ENCODE measurements at regions not wholly inside any gene's neighbourhood (a gene's known extent, or its start where the extent isn't known, plus 50 kb on each side); places are given as distances from the start of the nearest gene placed in this dataset.
"Not testable (repeated sequence)": the region's sequence is repeated elsewhere in the genome, so short reads cannot be mapped to it uniquely, and the experiment has no call there.

DNA sequence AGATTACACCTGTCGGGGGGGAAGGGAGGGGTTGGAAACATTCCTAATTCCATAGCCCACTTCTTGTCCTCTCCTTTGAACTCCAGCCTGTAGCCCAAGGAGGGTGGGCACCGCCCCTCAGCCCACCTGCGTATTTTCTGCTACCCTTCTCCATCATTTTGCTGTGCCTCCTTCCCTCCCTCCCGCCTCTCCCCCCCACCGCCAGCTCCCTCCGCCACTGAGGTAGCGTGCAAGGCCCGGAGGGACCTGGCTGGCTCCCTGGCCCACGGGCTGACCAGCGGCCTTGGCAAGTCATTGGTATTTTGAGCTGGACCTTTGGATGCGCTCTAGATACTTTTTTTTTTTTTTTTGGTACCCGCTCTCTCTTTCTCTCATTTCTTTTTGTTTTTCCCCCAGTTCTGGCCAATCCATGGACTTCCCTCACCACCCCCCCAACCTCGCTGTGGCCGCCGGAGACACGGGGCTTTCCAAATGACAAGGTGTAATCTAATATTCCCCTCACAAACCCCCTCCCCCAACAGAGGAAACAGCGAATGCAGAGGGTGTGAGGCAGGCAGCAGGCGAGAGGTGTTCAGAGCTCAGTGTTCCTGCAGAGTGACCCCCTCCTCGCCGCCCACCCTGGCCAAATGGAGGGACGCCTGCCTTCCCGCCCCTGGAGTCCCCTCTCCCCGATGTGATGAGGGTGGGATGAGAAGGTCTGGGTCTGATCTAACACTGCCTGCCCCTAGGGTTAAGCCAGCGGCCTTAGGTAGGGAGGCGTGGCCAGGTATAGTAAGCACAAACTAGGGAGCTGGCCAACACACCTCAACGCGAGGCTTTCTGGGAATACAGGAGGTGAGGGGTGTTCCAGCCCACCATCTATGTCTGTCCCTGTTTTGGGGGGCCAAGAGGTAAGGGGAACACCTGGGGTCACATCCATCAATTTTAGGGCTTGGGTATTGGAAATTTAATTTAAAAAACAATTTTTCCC lies 89.2 kb downstream of the PTPRS start:
- Histone ChIP-seq H3K36me3 (ENCODE audit: control insufficient read depth in 3 of 3, insufficient read depth in 3 of 3, low read length in 3 of 3) (peaks cover 11 to 17% (median 15%) of the 10 kb centered on the region in 3 donors), H3K4me3 (ENCODE audit: low read length in 3 of 3) (no peak overlapping the region), H3K27me3 (ENCODE audit: control insufficient read depth in 3 of 3, insufficient read depth in 3 of 3, low read length in 3 of 3) (no peaks in the 10 kb centered on the region), H3K4me1 (ENCODE audit: control insufficient read depth in 3 of 3, insufficient read depth in 3 of 3, low read length in 3 of 3) (no peaks in the 10 kb centered on the region), H3K9ac (ENCODE audit: low read depth in 1 of 3, low read length in 3 of 3) (no peak overlapping the region), H3K9me3 (ENCODE audit: control insufficient read depth in 3 of 3, low read length in 3 of 3) (peaks cover 3 to 9% (median 8%) of the 10 kb centered on the region in 3 donors), H3K27ac (ENCODE audit: low read depth, low read length) (no peak overlapping the region)

DNA sequence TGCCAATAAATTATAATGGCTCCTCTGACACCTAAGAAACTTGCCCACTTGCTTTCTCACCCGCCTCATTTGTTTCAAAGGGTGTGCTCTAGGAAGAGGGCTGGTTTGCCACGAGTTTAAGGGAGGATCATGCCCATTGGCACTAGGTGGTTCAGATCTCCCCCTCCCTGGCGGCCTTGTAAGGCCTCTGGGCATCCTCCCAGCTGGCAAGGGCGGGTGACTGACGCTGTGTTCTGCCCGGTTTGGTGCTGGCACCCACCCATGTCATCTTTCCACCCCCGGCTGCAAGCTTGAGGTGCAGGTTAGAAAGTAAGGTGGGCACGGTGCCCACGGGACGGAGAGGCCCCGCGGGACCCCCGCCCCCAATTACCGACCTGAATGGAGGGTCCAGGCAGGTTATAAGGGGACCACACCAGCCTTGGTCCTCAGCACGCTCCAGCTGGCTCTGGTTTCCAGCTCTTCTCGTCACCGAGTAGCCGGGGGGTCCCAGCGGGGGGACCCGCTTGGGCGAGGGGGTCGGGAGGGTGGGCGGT lies 90.4 kb downstream of the PTPRS start:
- H3K4me3 ChIP-seq (ENCODE audit: low read length in 3 of 3), result no peak overlapping the region
- no peaks in the 10 kb centered on the region for H3K4me1 ChIP-seq (ENCODE audit: control insufficient read depth in 3 of 3, insufficient read depth in 3 of 3, low read length in 3 of 3)
- no peak overlapping the region for H3K9ac ChIP-seq (ENCODE audit: low read depth in 1 of 3, low read length in 3 of 3)
- peaks cover 10 to 15% (median 11%) of the 10 kb centered on the region in 3 donors for H3K36me3 ChIP-seq (ENCODE audit: control insufficient read depth in 3 of 3, insufficient read depth in 3 of 3, low read length in 3 of 3)
- peaks cover 3 to 8% (median 5%) of the 10 kb centered on the region in 3 donors for H3K9me3 ChIP-seq (ENCODE audit: control insufficient read depth in 3 of 3, low read length in 3 of 3)
- no peaks in the 10 kb centered on the region for H3K27me3 ChIP-seq (ENCODE audit: control insufficient read depth in 3 of 3, insufficient read depth in 3 of 3, low read length in 3 of 3)
- H3K27ac ChIP-seq (ENCODE audit: low read depth, low read length), result no peak overlapping the region

DNA sequence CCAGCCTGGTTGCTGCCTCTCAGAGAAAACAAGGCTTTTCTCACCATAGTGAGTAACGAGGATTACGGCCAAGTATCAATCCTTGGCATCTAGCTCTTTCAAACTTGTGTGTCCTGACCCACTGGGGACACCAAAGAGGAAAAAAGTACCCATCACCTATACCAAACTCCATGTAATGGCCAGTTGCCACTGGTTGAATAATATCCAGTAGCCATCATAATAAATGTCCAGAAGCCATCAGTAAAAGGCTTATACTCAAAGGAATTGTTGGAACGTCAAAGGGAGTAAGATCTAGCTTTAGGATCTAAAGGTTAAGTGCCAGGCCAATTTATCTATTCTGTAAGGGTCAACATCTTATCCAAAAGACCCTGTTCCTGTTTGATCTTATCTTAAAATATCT lies 91.1 kb downstream of the PTPRS start:
- Histone ChIP-seq H3K27me3 (ENCODE audit: control insufficient read depth in 3 of 3, insufficient read depth in 3 of 3, low read length in 3 of 3) (no peaks in the 10 kb centered on the region), H3K27ac (ENCODE audit: low read depth, low read length) (no peak overlapping the region), H3K9ac (ENCODE audit: low read depth in 1 of 3, low read length in 3 of 3) (no peak overlapping the region), H3K4me3 (ENCODE audit: low read length in 3 of 3) (no peak overlapping the region), H3K9me3 (ENCODE audit: control insufficient read depth in 3 of 3, low read length in 3 of 3) (peaks cover 0 to 1% (median 0%) of the 10 kb centered on the region in 3 donors), H3K4me1 (ENCODE audit: control insufficient read depth in 3 of 3, insufficient read depth in 3 of 3, low read length in 3 of 3) (no peaks in the 10 kb centered on the region), H3K36me3 (ENCODE audit: control insufficient read depth in 3 of 3, insufficient read depth in 3 of 3, low read length in 3 of 3) (peaks cover 5 to 8% (median 6%) of the 10 kb centered on the region in 3 donors)

DNA sequence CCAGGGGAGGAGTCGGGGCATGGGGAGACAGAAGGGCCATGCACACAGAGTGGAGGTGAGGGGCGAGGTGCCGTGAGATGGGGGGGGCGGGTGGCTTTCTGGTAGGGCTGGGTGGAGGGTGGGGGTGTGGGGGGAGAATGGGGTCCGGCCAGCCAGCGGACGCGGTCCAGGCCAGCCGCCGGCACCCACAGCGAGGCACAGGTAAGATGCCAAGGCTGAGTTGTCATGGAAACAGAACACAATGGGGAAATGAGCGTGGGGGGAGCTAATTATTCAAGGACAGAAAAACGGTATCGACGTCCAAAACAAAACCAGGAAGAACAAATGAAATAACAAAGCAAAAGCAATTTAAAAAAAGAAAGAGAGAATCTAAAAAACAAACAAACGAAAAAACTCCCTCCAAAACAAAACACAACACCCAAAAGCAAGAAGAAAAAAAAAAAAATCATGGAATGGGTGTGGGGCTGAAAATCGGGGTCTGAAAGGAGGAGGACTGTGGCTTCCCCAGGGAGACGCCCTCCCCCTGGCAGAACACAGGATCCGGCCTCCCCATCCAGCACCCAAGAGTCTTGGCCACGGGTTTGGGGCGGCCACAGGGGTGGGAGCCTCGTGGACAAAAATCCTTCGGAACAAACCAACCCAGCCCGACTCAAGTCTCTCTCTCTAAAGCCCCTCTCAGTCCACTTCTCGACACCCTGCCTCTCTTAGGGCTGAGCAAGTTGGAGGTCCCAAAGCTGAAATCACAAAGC lies 92.5 kb downstream of the PTPRS start:
- Histone ChIP-seq H3K4me1 (ENCODE audit: control insufficient read depth in 3 of 3, insufficient read depth in 3 of 3, low read length in 3 of 3) (no peaks in the 10 kb centered on the region), H3K9me3 (ENCODE audit: control insufficient read depth in 3 of 3, low read length in 3 of 3) (no peaks in the 10 kb centered on the region), H3K4me3 (ENCODE audit: low read length in 3 of 3) (no peak overlapping the region), H3K27ac (ENCODE audit: low read depth, low read length) (no peak overlapping the region), H3K9ac (ENCODE audit: low read depth in 1 of 3, low read length in 3 of 3) (no peak overlapping the region), H3K36me3 (ENCODE audit: control insufficient read depth in 3 of 3, insufficient read depth in 3 of 3, low read length in 3 of 3) (peaks cover 11 to 15% (median 13%) of the 10 kb centered on the region in 3 donors), H3K27me3 (ENCODE audit: control insufficient read depth in 3 of 3, insufficient read depth in 3 of 3, low read length in 3 of 3) (no peaks in the 10 kb centered on the region)

DNA sequence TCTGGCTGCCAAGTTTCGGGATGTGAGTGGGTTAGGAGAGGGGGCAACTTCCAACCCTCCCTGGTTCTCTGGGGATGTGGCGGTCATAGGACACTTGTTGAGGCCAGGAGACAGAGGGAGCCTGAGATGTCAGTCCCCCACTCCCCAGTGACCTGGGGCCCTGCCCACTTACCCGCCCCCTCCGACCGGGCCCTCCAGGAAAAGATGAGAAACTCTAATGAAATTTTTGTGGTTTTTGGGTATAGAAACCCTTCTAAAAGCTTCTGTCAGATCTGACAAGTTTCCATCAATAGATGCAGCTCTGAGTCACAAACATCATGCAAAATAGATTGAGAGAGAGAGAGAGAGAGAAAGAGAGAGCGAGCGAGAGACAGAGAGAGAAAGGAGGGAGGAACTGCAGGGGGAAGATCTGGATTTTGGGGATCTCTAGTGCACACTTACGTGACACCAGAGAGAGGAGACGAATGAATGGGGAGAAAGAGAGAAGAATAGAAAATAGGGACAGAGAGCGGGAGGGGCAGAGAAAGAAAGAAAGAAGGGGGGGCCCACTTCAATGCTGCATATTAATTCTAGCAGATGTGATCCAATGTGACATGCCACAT lies 94.0 kb downstream of the PTPRS start:
- no peaks in the 10 kb centered on the region for H3K4me1 ChIP-seq (ENCODE audit: control insufficient read depth in 3 of 3, insufficient read depth in 3 of 3, low read length in 3 of 3)
- H3K9ac ChIP-seq (ENCODE audit: low read depth in 1 of 3, low read length in 3 of 3), result no peak overlapping the region
- H3K36me3 ChIP-seq (ENCODE audit: control insufficient read depth in 3 of 3, insufficient read depth in 3 of 3, low read length in 3 of 3), result peaks cover 11 to 15% (median 13%) of the 10 kb centered on the region in 3 donors
- no peaks in the 10 kb centered on the region for H3K9me3 ChIP-seq (ENCODE audit: control insufficient read depth in 3 of 3, low read length in 3 of 3)
- H3K4me3 ChIP-seq (ENCODE audit: low read length in 3 of 3), result no peak overlapping the region
- H3K27me3 ChIP-seq (ENCODE audit: control insufficient read depth in 3 of 3, insufficient read depth in 3 of 3, low read length in 3 of 3), result no peaks in the 10 kb centered on the region
- H3K27ac ChIP-seq (ENCODE audit: low read depth, low read length), result no peak overlapping the region

- H3K4me3 ChIP-seq (ENCODE audit: low read length in 3 of 3), result no peak overlapping the region
- no peak overlapping the region for H3K9ac ChIP-seq (ENCODE audit: low read depth in 1 of 3, low read length in 3 of 3)
- no peak overlapping the region for H3K27ac ChIP-seq (ENCODE audit: low read depth, low read length)
- no peaks in the 10 kb centered on the region for H3K9me3 ChIP-seq (ENCODE audit: control insufficient read depth in 3 of 3, low read length in 3 of 3)
- no peaks in the 10 kb centered on the region for H3K4me1 ChIP-seq (ENCODE audit: control insufficient read depth in 3 of 3, insufficient read depth in 3 of 3, low read length in 3 of 3)
- no peaks in the 10 kb centered on the region for H3K27me3 ChIP-seq (ENCODE audit: control insufficient read depth in 3 of 3, insufficient read depth in 3 of 3, low read length in 3 of 3)
- peaks cover 13 to 18% (median 14%) of the 10 kb centered on the region in 3 donors for H3K36me3 ChIP-seq (ENCODE audit: control insufficient read depth in 3 of 3, insufficient read depth in 3 of 3, low read length in 3 of 3)
These were observed 94.7 kb downstream of the PTPRS start for GRCh38 chr19:5245631-5246553.

- Histone ChIP-seq H3K27me3 (ENCODE audit: control insufficient read depth in 3 of 3, insufficient read depth in 3 of 3, low read length in 3 of 3) (no peaks in the 10 kb centered on the region), H3K36me3 (ENCODE audit: control insufficient read depth in 3 of 3, insufficient read depth in 3 of 3, low read length in 3 of 3) (peaks cover 13 to 18% (median 14%) of the 10 kb centered on the region in 3 donors), H3K4me1 (ENCODE audit: control insufficient read depth in 3 of 3, insufficient read depth in 3 of 3, low read length in 3 of 3) (no peaks in the 10 kb centered on the region), H3K27ac (ENCODE audit: low read depth, low read length) (no peak overlapping the region), H3K4me3 (ENCODE audit: low read length in 3 of 3) (no peak overlapping the region), H3K9me3 (ENCODE audit: control insufficient read depth in 3 of 3, low read length in 3 of 3) (no peaks in the 10 kb centered on the region), H3K9ac (ENCODE audit: low read depth in 1 of 3, low read length in 3 of 3) (no peak overlapping the region)
These were observed 96.3 kb downstream of the PTPRS start for GRCh38 chr19:5244351-5244750.

DNA sequence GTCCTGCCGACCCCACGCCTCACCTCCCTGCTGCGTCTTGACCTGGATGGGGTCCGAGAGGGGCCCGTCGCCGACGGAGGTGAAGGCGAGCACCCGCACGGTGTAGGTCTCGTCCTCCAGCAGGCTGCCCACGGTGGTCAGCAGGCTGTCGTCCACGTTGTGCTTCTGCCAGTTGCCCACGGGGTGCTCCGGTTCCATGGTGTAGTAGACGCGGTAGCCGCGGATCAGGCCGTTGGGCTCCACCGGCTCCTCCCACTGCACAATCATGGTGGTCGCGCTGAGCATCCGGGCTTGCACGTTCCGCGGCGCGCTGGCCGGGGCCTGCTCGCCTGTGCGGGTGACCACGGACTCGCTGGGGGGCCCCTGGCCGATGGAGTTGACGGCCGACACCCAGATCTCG lies 96.7 kb downstream of the PTPRS start:
- Histone ChIP-seq H3K27me3 (ENCODE audit: control insufficient read depth in 3 of 3, insufficient read depth in 3 of 3, low read length in 3 of 3) (no peaks in the 10 kb centered on the region), H3K36me3 (ENCODE audit: control insufficient read depth in 3 of 3, insufficient read depth in 3 of 3, low read length in 3 of 3) (peaks cover 17 to 18% (median 17%) of the 10 kb centered on the region in 3 donors), H3K27ac (ENCODE audit: low read depth, low read length) (no peak overlapping the region), H3K4me1 (ENCODE audit: control insufficient read depth in 3 of 3, insufficient read depth in 3 of 3, low read length in 3 of 3) (no peaks in the 10 kb centered on the region), H3K9ac (ENCODE audit: low read depth in 1 of 3, low read length in 3 of 3) (no peak overlapping the region), H3K4me3 (ENCODE audit: low read length in 3 of 3) (no peak overlapping the region), H3K9me3 (ENCODE audit: control insufficient read depth in 3 of 3, low read length in 3 of 3) (no peaks in the 10 kb centered on the region)

GRCh38 chr19:5241896-5242295 lies 98.7 kb downstream of the PTPRS start:
- H3K4me3 ChIP-seq (ENCODE audit: low read length in 3 of 3); H3K9me3 ChIP-seq (ENCODE audit: control insufficient read depth in 3 of 3, low read length in 3 of 3); H3K27me3 ChIP-seq (ENCODE audit: control insufficient read depth in 3 of 3, insufficient read depth in 3 of 3, low read length in 3 of 3); H3K9ac ChIP-seq (ENCODE audit: low read depth in 1 of 3, low read length in 3 of 3); H3K27ac ChIP-seq (ENCODE audit: low read depth, low read length); H3K4me1 ChIP-seq (ENCODE audit: control insufficient read depth in 3 of 3, insufficient read depth in 3 of 3, low read length in 3 of 3): not testable (repeated sequence)
- H3K36me3 ChIP-seq (ENCODE audit: control insufficient read depth in 3 of 3, insufficient read depth in 3 of 3, low read length in 3 of 3), result peaks cover 22 to 27% (median 25%) of the 10 kb centered on the region in 3 donors
